T-helper 2 cell treated with Interferon-gamma antibody and Interleukin-4, amounts not matched to agents 100 ng/mL and 5 ng/mL, for 36 hours (primary cell): ENCODE measurements at regions not wholly inside any gene's neighbourhood (a gene's known extent, or its start where the extent isn't known, plus 50 kb on each side); places are given as distances from the start of the nearest gene placed in this dataset.
"Not testable (repeated sequence)": the region's sequence is repeated elsewhere in the genome, so short reads cannot be mapped to it uniquely, and the experiment has no call there.

Experiments used
- intact Hi-C: fragments of 100-400 bp; cut with micrococcal nuclease; formaldehyde crosslinking; loops from one replicate; pipeline ENCODE4 v1.15.1; 2023

GRCh38 chr10:28354511-28354910 is 51.6 kb upstream of the MPP7 start:
- intact Hi-C loops, result no loop called here

DNA sequence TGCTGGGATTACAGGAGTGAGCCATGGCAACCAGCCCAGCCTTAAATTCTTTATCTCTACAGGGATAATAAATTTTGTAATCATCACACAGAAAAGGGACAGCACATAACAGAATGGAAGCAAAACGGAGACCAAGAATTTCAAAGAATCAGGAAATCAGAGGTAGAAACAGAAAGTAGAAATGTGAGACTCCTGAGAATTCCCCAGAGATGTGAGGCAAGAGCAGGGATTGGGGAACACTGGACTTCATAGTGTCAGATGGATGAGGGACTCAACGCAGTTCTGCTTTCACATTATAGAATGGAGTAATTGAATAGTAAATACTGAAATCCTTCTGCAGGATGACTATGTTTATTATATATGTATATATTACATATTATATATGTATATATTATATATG is 52.5 kb upstream of the MPP7 start:
- intact Hi-C loops, result no loop called here

- intact Hi-C loops, result no loop called here
These were observed 56.5 kb upstream of the MPP7 start for GRCh38 chr10:28359334-28359733.

- intact Hi-C loops, result no loop called here
These were observed 57.3 kb upstream of the MPP7 start for GRCh38 chr10:28360175-28360574.

GRCh38 chr10:28363376-28363775 is 60.5 kb upstream of the MPP7 start:
- intact Hi-C loops, result no loop called here

- intact Hi-C loops, result loop anchor here (5.0 kb wide), 1 partner anchor 1124 kb away; the partner anchor contains the start of gene ACBD5
These were observed 63.0 kb upstream of the MPP7 start for GRCh38 chr10:28365840-28366239.

GRCh38 chr10:28366994-28367393 is 64.1 kb upstream of the MPP7 start:
- intact Hi-C loops, result loop anchor here (5.0 kb wide), 1 partner anchor 1125 kb away; the partner anchor contains the start of gene ACBD5

DNA sequence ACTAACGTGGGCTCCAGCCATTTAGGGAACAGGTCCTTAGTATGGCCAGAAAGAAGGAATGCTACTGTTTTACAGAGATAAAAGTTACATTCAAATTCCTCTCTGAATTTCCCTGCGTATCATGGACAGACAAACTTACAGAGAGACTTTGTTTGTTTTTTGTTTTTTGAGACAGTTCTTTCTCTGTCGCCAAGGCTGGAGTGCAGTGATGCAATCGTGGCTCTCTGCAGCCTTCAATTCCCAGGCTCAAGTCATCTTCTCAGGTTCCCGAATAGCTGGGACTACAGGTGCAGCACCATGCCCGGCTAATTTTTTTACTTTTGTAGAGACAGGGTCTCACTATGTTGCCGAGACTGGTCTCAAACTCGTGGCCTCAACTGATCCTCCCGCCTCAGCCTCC is 64.5 kb upstream of the MPP7 start:
- intact Hi-C loops, result loop anchor here (5.0 kb wide), 1 partner anchor 1125 kb away; the partner anchor contains the start of gene ACBD5

- intact Hi-C loops, result loop anchor here (1.0 to 5.0 kb wide), 4 partner anchors 34 to 1126 kb away; partner anchors contain the start of genes ACBD5, MPP7 and WAC
These were observed 65.1 kb upstream of the MPP7 start for GRCh38 chr10:28367929-28368484.

DNA sequence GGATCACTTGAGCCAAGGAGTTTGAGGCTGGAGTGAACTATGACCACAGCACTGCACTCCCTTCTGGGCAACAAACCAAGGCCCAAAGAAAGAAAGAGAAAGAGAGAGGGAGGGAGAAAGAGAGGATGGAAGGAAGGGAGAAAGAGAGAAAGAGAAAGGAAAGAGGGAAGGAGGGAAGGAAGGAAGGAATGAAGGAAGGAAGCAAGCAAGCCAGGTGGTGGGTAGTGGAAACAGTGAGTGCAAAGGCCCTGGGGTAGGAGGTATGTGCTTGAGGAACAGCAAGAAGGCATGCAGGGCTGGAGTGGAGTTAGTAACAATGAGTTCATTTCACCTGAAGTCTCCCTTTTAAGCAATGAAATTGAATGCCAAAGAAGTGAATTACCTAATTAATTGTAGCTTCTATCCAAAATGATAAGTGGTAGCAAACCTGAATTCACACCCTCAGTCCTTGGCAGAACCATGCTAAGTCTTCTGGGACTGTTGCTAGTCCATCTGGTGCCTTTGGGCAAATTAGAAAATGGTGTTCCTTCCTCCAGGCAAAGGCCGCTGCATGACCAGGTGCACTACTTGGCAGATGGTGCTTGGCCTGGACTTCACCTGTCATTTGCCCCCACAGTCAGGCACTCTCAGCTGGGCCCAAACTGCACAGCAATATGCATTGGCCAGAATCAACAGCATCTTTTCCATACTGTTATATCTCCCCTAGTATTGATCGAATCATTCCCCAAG is 67.4 kb upstream of the MPP7 start:
- intact Hi-C loops, result no loop called here

GRCh38 chr10:28371638-28372037 is 68.8 kb upstream of the MPP7 start:
- intact Hi-C loops, result not testable (repeated sequence)

GRCh38 chr10:28374036-28374435 is 71.2 kb upstream of the MPP7 start:
- intact Hi-C loops, result no loop called here

DNA sequence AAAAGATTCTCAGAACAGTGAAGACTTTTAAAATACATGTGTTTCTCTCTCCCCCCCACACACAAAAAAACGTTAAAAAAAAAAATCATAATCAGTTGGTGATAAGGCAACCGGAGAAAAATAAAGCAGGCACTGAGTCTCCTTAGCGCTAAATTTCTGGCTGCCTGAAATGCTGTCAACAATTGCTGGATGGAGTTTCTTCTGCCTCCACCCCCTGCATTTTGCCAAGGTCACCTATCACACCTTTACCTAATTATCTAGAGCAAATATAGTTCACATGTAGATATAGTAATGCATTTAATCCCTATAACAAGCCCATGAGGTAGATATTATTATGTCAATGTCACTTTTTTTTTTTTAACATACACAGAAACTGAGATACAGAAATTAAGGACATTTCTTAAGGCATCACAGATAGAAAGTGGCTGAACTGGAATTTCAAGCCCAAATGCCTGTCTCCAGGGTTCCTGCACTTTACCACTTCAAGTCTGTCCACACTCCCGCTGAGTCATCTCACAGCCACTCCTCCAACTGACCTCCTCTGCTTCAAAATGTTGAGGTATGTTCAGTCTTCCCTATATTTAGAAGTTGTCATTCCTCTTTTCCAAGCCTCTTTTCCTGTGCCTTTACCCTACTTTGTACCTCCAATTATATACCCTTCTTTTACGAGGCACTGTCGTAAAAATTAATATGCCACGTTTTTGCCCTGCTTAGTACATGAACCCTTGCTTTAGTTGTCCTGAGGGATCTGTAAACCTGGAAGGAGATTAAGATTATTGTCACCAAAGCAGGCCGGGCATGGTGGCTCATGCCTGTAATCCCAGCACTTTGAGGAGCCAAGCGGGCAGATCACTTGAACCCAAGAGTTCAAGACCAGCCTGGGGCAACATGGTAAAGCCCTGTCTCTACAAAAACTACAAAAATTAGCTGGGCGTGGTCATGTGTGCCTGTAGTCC is 72.8 kb upstream of the MPP7 start:
- intact Hi-C loops, result no loop called here

GRCh38 chr10:28378986-28379585 is 76.2 kb upstream of the MPP7 start:
- intact Hi-C loops, result no loop called here

- intact Hi-C loops, result loop anchor here (5.0 to 10.0 kb wide), 2 partner anchors 639 to 827 kb away; no protein-coding TSS in a partner anchor
These were observed 78.6 kb upstream of the MPP7 start for GRCh38 chr10:28381466-28381865.

- intact Hi-C loops, result loop anchor here (1.0 to 10.0 kb wide), 6 partner anchors 48 to 827 kb away; partner anchors contain the start of gene MPP7
These were observed 79.1 kb upstream of the MPP7 start for GRCh38 chr10:28381903-28382347.

GRCh38 chr10:28382525-28383269 is 79.8 kb upstream of the MPP7 start:
- intact Hi-C loops, result loop anchor here (1.0 to 10.0 kb wide), 6 partner anchors 48 to 828 kb away; partner anchors contain the start of gene MPP7

- intact Hi-C loops, result loop anchor here (5.0 to 10.0 kb wide), 2 partner anchors 642 to 830 kb away; no protein-coding TSS in a partner anchor
These were observed 81.7 kb upstream of the MPP7 start for GRCh38 chr10:28384557-28384956.

DNA sequence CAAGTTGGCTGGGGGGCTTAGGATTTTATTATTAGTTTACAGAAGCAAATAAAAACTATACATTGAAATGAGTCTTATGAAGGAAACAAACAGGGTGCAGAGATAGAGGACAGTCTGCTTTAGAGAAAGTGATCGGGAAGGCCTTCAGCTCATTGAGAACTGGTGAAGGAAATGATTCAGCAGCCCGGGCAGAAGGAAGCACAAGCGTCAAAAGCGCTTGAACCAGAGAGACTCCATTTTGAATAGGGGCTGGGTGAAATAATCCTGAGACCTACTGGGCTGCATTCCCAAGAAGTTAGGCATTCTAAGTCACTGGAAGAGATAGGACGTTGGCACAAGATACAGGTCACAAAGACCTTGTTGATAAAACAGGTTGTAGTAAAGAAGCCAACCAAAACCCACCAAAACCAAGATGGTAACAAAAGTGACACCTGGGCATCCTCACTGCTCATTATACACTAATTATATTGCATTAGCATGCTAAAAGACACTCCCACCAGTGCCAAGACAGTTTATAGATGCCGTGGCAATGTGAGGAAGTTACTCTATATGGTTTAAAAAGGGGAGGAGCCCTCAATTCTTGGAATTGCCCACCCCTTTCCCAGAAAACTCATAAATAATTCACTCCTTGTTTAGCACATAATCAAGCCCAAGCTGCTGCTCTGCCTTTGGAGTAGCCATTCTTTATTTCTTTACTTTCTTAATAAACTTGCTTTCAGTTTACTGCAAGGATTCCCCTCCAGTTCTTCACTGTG is 83.1 kb upstream of the MPP7 start:
- intact Hi-C loops, result loop anchor here (10.0 kb wide), 1 partner anchor 831 kb away; no protein-coding TSS in a partner anchor
